ENCODE measurements at regions not wholly inside any gene's neighbourhood (a gene's known extent, or its start where the extent isn't known, plus 50 kb on each side); places are given as distances from the start of the nearest gene placed in this dataset.
A peak's percentile ranks its signal among the peaks of the same experiment; 100 is the strongest.

DNA sequence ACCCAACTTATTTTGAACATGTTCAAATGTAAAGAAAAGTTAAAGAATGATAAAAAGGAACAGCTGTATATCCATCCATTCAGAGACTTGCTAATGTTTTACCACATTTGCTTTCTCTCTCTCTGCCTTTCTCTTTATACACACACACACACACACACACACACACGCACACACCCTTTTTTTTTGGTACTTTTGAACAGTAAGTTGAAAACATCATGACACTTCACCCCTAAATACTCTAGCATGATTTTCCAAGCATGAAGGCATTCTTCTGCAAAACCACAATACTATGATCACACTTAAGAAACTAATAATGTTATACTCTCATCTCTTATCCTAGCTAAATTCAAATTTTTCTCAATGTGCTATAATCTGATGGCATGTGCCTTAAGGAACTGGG lies 192.3 kb downstream of the UTRN start:
- TF ChIP-seq, protein P1, sequence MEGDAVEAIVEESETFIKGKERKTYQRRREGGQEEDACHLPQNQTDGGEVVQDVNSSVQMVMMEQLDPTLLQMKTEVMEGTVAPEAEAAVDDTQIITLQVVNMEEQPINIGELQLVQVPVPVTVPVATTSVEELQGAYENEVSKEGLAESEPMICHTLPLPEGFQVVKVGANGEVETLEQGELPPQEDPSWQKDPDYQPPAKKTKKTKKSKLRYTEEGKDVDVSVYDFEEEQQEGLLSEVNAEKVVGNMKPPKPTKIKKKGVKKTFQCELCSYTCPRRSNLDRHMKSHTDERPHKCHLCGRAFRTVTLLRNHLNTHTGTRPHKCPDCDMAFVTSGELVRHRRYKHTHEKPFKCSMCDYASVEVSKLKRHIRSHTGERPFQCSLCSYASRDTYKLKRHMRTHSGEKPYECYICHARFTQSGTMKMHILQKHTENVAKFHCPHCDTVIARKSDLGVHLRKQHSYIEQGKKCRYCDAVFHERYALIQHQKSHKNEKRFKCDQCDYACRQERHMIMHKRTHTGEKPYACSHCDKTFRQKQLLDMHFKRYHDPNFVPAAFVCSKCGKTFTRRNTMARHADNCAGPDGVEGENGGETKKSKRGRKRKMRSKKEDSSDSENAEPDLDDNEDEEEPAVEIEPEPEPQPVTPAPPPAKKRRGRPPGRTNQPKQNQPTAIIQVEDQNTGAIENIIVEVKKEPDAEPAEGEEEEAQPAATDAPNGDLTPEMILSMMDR (IDR thresholded peaks at IDR 0.05; ENCODE audit: insufficient read depth, low read depth, low read length), result no peak
- H3K4me3 ChIP-seq (ENCODE audit: low read depth, low read length), result no peak overlapping the region
- DNase-seq (ENCODE audit: low read depth), result peak; percentile 28

DNA sequence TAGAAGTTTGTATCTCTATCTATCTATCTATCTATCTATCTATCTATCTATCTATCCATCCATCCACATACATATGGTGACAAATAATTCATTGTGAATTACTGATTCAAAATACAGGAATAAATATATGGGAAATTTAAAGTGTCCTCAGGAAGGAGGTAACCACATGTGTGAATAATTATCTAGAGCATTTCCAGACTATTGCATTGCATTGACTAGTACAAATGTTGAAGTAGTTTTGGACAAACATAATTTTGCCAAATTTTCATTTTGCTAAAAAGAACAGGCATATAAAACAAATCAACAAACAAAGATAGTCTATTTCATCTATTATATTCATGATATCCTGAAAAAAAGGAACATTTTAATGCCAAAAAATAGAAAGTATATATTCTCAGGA lies 192.7 kb downstream of the UTRN start:
- H3K4me3 ChIP-seq (ENCODE audit: low read depth, low read length), result no peak overlapping the region
- no peak for DNase-seq (ENCODE audit: low read depth)
- TF ChIP-seq, protein P1 (IDR thresholded peaks at IDR 0.05; ENCODE audit: insufficient read depth, low read depth, low read length), result no peak

DNA sequence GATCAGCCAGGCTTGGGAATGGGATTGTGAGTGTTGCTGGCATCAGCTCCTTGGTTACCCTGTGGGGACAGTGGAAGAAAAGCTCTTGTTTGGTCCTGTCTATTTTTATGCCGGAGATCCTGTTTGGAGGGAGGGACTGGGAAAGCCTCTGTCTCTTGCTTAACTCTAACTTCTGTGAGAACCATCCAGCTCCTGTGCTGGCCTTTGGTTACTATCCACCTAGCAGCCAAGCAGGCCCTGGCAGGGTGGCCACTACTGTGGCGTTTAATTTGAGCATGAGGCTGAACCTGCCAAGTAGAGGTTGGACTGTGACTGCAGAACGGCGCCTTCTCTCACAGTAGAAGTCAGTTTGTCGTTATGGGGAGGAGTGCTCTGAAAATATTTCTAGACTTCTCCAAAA lies 193.3 kb downstream of the UTRN start:
- TF ChIP-seq, protein P1 (IDR thresholded peaks at IDR 0.05; ENCODE audit: insufficient read depth, low read depth, low read length), result no peak
- no peak overlapping the region for H3K4me3 ChIP-seq (ENCODE audit: low read depth, low read length)
- DNase-seq (ENCODE audit: low read depth), result peak; percentile 13

DNA sequence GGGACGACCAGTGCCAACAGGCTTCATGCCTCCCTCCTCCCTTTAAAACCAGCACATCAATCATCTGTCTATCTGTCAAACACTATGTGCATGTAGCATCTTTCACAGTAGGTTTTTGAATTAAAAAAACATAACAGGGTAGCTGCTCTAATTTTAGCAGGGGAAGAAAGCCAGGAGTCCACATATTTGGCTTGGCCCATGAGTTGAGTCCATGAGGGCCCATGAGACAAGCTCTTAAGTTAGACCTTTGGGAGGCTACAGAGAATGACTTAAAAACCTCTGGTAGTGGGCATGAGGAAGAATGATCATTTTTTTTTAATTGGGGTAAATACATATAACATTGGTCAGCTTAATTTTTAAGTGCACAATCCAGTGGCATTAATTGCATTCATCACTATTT lies 194.9 kb downstream of the UTRN start:
- no peak for DNase-seq (ENCODE audit: low read depth)
- no peak overlapping the region for H3K4me3 ChIP-seq (ENCODE audit: low read depth, low read length)
- TF ChIP-seq, protein P1 (IDR thresholded peaks at IDR 0.05; ENCODE audit: insufficient read depth, low read depth, low read length), result no peak

DNA sequence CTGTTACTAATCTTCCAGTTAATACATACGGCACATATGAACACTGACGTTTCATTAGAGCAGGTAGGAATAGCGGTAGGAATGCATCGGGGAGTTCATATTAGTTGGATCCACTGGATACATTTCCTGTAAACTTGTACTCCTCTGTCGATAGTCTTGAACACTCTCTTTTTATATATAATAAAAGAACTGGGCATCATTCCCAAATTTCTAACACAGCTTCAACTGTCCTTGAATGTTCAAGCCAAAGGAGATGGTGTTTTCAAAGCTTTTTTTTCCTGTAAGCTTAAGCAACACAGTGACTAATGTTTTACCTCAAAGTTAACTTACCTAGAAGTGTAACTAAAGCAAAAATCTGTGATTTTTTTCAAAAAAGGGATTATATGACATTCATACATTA lies 195.3 kb downstream of the UTRN start:
- TF ChIP-seq, protein P1 (IDR thresholded peaks at IDR 0.05; ENCODE audit: insufficient read depth, low read depth, low read length), result no peak
- DNase-seq (ENCODE audit: low read depth), result no peak
- H3K4me3 ChIP-seq (ENCODE audit: low read depth, low read length), result no peak overlapping the region

DNA sequence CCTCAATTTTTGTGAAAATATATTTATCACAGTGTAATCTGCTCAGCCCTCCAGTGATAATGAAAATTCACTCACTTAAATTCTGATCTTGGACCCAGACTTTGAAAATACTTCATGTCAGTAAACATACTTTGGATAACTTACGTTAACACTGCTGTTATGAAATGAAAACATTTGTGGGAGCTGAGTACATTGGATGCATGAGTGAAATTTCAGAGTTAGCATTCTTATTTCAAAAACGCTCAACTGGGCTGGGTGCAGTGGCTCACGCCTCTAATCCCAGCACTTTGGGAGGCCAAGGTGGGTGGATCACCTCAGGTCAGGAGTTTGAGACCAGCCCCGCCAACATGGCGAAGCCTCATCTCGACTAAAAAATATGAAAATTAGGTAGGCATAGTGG lies 196.4 kb downstream of the UTRN start:
- TF ChIP-seq, protein P1 (IDR thresholded peaks at IDR 0.05; ENCODE audit: insufficient read depth, low read depth, low read length), result no peak
- no peak for DNase-seq (ENCODE audit: low read depth)
- no peak overlapping the region for H3K4me3 ChIP-seq (ENCODE audit: low read depth, low read length)

DNA sequence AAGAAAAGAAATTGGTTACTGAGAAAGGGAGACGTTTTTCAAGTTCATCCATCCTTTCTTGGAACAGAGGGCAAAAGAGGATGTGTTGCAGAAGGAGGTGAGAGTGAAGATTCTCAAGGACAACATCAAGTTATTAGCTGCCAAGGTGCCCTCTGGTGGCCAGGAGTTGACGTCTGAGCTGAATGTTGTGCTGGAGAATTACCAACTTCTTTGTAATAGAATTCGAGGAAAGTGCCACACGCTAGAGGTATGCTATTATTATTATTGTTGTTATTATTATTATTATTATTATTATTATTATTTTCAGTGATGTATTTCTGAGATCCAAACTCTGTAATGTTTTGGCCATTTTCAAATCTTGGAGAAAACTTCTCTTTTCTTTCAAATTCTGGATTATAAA lies 197.0 kb downstream of the UTRN start:
- DNase-seq (ENCODE audit: low read depth), result peak; percentile 80
- TF ChIP-seq, protein P1 (IDR thresholded peaks at IDR 0.05; ENCODE audit: insufficient read depth, low read depth, low read length), result peak; percentile 69
- no peak overlapping the region for H3K4me3 ChIP-seq (ENCODE audit: low read depth, low read length)

Measured in fibroblast of villous mesenchyme (primary cell).